GM19240 (cell line): ENCODE measurements at regions not wholly inside any gene's neighbourhood (a gene's known extent, or its start where the extent isn't known, plus 50 kb on each side); places are given as distances from the start of the nearest gene placed in this dataset.

Experiments used
- DNase-seq: peaks from one replicate; pipeline ENCODE4 v3.0.0; 2011; ENCODE audit warnings: low spot score; ENCODE audit not compliant: insufficient read length

- DNase-seq, result no peak
Measured at GRCh38 chr5:124394700-124395245, 351.7 kb downstream of the ZNF608 start.

- DNase-seq, result no peak
Measured at GRCh38 chr5:124393584-124394379, 352.7 kb downstream of the ZNF608 start.

- no peak for DNase-seq
Measured at GRCh38 chr5:124383693-124384092, 362.7 kb downstream of the ZNF608 start.

- DNase-seq, result no peak
Measured at GRCh38 chr5:124377386-124377785, 369.1 kb downstream of the ZNF608 start.

- no peak for DNase-seq
Measured at GRCh38 chr5:124373883-124374282, 372.6 kb downstream of the ZNF608 start.

- no peak for DNase-seq
Measured at GRCh38 chr5:124372457-124372856, 374.0 kb downstream of the ZNF608 start.

GRCh38 chr5:124371111-124371706 is 375.2 kb downstream of the ZNF608 start:
- DNase-seq, result no peak

GRCh38 chr5:124370601-124371000 is 375.8 kb downstream of the ZNF608 start:
- DNase-seq, result no peak

GRCh38 chr5:124365361-124365801 is 381.1 kb downstream of the ZNF608 start:
- DNase-seq, result no peak

- DNase-seq, result no peak
Measured at GRCh38 chr5:124355928-124356327, 390.5 kb downstream of the ZNF608 start.

- no peak for DNase-seq
Measured at GRCh38 chr5:124353016-124353415, 393.4 kb downstream of the ZNF608 start.

- no peak for DNase-seq
Measured at GRCh38 chr5:124352312-124352711, 394.1 kb downstream of the ZNF608 start.

GRCh38 chr5:124349931-124350330 is 396.5 kb downstream of the ZNF608 start:
- DNase-seq, result no peak

GRCh38 chr5:124343451-124343867 is 403.0 kb downstream of the ZNF608 start:
- no peak for DNase-seq

GRCh38 chr5:124342986-124343385 is 403.5 kb downstream of the ZNF608 start:
- no peak for DNase-seq

GRCh38 chr5:124342584-124342983 is 403.9 kb downstream of the ZNF608 start:
- no peak for DNase-seq

- no peak for DNase-seq
Measured at GRCh38 chr5:124342027-124342471, 404.4 kb downstream of the ZNF608 start.

- DNase-seq, result peak; percentile 8
Measured at GRCh38 chr5:124341066-124341858, 405.2 kb downstream of the ZNF608 start.

GRCh38 chr5:124337996-124338395 is 408.4 kb downstream of the ZNF608 start:
- DNase-seq, result no peak

GRCh38 chr5:124333298-124333979 is 413.0 kb downstream of the ZNF608 start:
- no peak for DNase-seq

GRCh38 chr5:124332273-124332672 is 414.2 kb downstream of the ZNF608 start:
- DNase-seq, result no peak
